ENCODE measurements at regions not wholly inside any gene's neighbourhood (a gene's known extent, or its start where the extent isn't known, plus 50 kb on each side); places are given as distances from the start of the nearest gene placed in this dataset.

GRCh38 chr2:133737242-133737993 lies 169.2 kb upstream of the NCKAP5 start:
- no peak for TF ChIP-seq CTCF (IDR thresholded peaks at IDR 0.05; ENCODE audit: insufficient read depth, low read depth, low read length, missing control alignments)
- no peak overlapping the region for H3K4me3 ChIP-seq (ENCODE audit: low read depth, low read length)
- no peak for DNase-seq (ENCODE audit: low read depth)

GRCh38 chr2:133739039-133739438 lies 170.8 kb upstream of the NCKAP5 start:
- H3K4me3 ChIP-seq (ENCODE audit: low read depth, low read length) = no peak overlapping the region
- DNase-seq (ENCODE audit: low read depth) = no peak
- TF ChIP-seq CTCF (IDR thresholded peaks at IDR 0.05; ENCODE audit: insufficient read depth, low read depth, low read length, missing control alignments) = no peak

GRCh38 chr2:133740500-133740899 lies 172.2 kb upstream of the NCKAP5 start:
- DNase-seq (ENCODE audit: low read depth) = no peak
- no peak overlapping the region for H3K4me3 ChIP-seq (ENCODE audit: low read depth, low read length)
- TF ChIP-seq CTCF (IDR thresholded peaks at IDR 0.05; ENCODE audit: insufficient read depth, low read depth, low read length, missing control alignments) = no peak

- no peak for TF ChIP-seq CTCF (IDR thresholded peaks at IDR 0.05; ENCODE audit: insufficient read depth, low read depth, low read length, missing control alignments)
- no peak overlapping the region for H3K4me3 ChIP-seq (ENCODE audit: low read depth, low read length)
- no peak for DNase-seq (ENCODE audit: low read depth)
These were observed 179.9 kb upstream of the NCKAP5 start for GRCh38 chr2:133748007-133748700.

GRCh38 chr2:133753665-133754064 lies 185.4 kb upstream of the NCKAP5 start:
- TF ChIP-seq CTCF (IDR thresholded peaks at IDR 0.05; ENCODE audit: insufficient read depth, low read depth, low read length, missing control alignments) = no peak
- H3K4me3 ChIP-seq (ENCODE audit: low read depth, low read length) = no peak overlapping the region
- no peak for DNase-seq (ENCODE audit: low read depth)

GRCh38 chr2:133755480-133756300 lies 187.4 kb upstream of the NCKAP5 start:
- no peak for DNase-seq (ENCODE audit: low read depth)
- TF ChIP-seq CTCF (IDR thresholded peaks at IDR 0.05; ENCODE audit: insufficient read depth, low read depth, low read length, missing control alignments) = no peak
- H3K4me3 ChIP-seq (ENCODE audit: low read depth, low read length) = no peak overlapping the region

Data from GM12865 (cell line).